Hepatocyte (in vitro differentiated cells): ENCODE measurements at regions not wholly inside any gene's neighbourhood (a gene's known extent, or its start where the extent isn't known, plus 50 kb on each side); places are given as distances from the start of the nearest gene placed in this dataset.

Experiments used
- EZH2 ChIP-seq: fragments of 200-600 bp; sonication (generic); IDR thresholded peaks from 2 replicates; pipeline ENCODE4 v1.6.1; 2016; ENCODE audit warnings: antibody characterized with exemption, mild to moderate bottlenecking, borderline replicate concordance
- EZH2phosphoT487 ChIP-seq: fragments of 200-600 bp; sonication (generic); IDR thresholded peaks from one replicate; pipeline ENCODE4 v1.6.1; 2018; ENCODE audit warnings: antibody characterized with exemption, mild to moderate bottlenecking, low read depth, moderate library complexity; ENCODE audit not compliant: unreplicated experiment, severe bottlenecking
- TF ChIP-seq, protein P1 (sequence below): fragments of 200-600 bp; sonication (generic); IDR thresholded peaks from 2 replicates; pipeline ENCODE4 v1.5.1; 2016; ENCODE audit warnings: antibody characterized with exemption, mild to moderate bottlenecking; ENCODE audit not compliant: poor library complexity

- TF ChIP-seq, protein P1, sequence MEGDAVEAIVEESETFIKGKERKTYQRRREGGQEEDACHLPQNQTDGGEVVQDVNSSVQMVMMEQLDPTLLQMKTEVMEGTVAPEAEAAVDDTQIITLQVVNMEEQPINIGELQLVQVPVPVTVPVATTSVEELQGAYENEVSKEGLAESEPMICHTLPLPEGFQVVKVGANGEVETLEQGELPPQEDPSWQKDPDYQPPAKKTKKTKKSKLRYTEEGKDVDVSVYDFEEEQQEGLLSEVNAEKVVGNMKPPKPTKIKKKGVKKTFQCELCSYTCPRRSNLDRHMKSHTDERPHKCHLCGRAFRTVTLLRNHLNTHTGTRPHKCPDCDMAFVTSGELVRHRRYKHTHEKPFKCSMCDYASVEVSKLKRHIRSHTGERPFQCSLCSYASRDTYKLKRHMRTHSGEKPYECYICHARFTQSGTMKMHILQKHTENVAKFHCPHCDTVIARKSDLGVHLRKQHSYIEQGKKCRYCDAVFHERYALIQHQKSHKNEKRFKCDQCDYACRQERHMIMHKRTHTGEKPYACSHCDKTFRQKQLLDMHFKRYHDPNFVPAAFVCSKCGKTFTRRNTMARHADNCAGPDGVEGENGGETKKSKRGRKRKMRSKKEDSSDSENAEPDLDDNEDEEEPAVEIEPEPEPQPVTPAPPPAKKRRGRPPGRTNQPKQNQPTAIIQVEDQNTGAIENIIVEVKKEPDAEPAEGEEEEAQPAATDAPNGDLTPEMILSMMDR: no peak
- TF ChIP-seq EZH2: no peak
- no peak for TF ChIP-seq EZH2phosphoT487
Measured at GRCh38 chr5:27269766-27270165, 231.4 kb upstream of the CDH9 start.
